ENCODE measurements at regions not wholly inside any gene's neighbourhood (a gene's known extent, or its start where the extent isn't known, plus 50 kb on each side); places are given as distances from the start of the nearest gene placed in this dataset.

GRCh38 chr18:65425366-65425765 lies 325.4 kb upstream of the CDH7 start:
- no peak for DNase-seq (ENCODE audit: low spot score in 2 of 2)
- H3K27ac ChIP-seq: no peak overlapping the region
- no peaks in the 10 kb centered on the region for H3K36me3 ChIP-seq
- H3K4me3 ChIP-seq: no peak overlapping the region
- no peaks in the 10 kb centered on the region for H3K9me3 ChIP-seq
- TF ChIP-seq POLR2A (IDR thresholded peaks at IDR 0.05) (no peak), CTCF (IDR thresholded peaks at IDR 0.05) (no peak), POLR2AphosphoS5 (IDR thresholded peaks at IDR 0.05) (no peak)
- intact Hi-C loops (cut with DNase I; ENCODE audit: low total_unique reads): no loop called here
- H3K4me1 ChIP-seq: no peaks in the 10 kb centered on the region
- no peaks in the 10 kb centered on the region for H3K27me3 ChIP-seq

GRCh38 chr18:65423776-65424175 lies 327.0 kb upstream of the CDH7 start:
- no peak for DNase-seq (ENCODE audit: low spot score in 2 of 2)
- Histone ChIP-seq H3K36me3 (no peaks in the 10 kb centered on the region), H3K4me3 (no peak overlapping the region), H3K4me1 (no peaks in the 10 kb centered on the region), H3K9me3 (no peaks in the 10 kb centered on the region), H3K27me3 (no peaks in the 10 kb centered on the region), H3K27ac (no peak overlapping the region)
- intact Hi-C loops (cut with DNase I; ENCODE audit: low total_unique reads): no loop called here
- no peak for TF ChIP-seq CTCF (IDR thresholded peaks at IDR 0.05)
- TF ChIP-seq POLR2A (IDR thresholded peaks at IDR 0.05): no peak
- TF ChIP-seq POLR2AphosphoS5 (IDR thresholded peaks at IDR 0.05): no peak

GRCh38 chr18:65422544-65423136 lies 328.2 kb upstream of the CDH7 start:
- no peak for DNase-seq (ENCODE audit: low spot score in 2 of 2)
- Histone ChIP-seq H3K4me1 (no peaks in the 10 kb centered on the region), H3K27me3 (no peaks in the 10 kb centered on the region), H3K4me3 (no peak overlapping the region), H3K27ac (no peak overlapping the region), H3K36me3 (no peaks in the 10 kb centered on the region), H3K9me3 (no peaks in the 10 kb centered on the region)
- intact Hi-C loops (cut with DNase I; ENCODE audit: low total_unique reads): no loop called here
- no peak for TF ChIP-seq POLR2A (IDR thresholded peaks at IDR 0.05)
- no peak for TF ChIP-seq POLR2AphosphoS5 (IDR thresholded peaks at IDR 0.05)
- TF ChIP-seq CTCF (IDR thresholded peaks at IDR 0.05): no peak

- no peak overlapping the region for H3K27ac ChIP-seq
These were observed 335.7 kb upstream of the CDH7 start for GRCh38 chr18:65415098-65415497.

GRCh38 chr18:65414501-65414900 lies 336.3 kb upstream of the CDH7 start:
- Histone ChIP-seq H3K4me3 (no peak overlapping the region), H3K27me3 (no peaks in the 10 kb centered on the region), H3K27ac (no peak overlapping the region), H3K4me1 (no peaks in the 10 kb centered on the region), H3K36me3 (no peaks in the 10 kb centered on the region), H3K9me3 (no peaks in the 10 kb centered on the region)
- intact Hi-C loops (cut with DNase I; ENCODE audit: low total_unique reads): no loop called here
- no peak for TF ChIP-seq POLR2AphosphoS5 (IDR thresholded peaks at IDR 0.05)
- TF ChIP-seq POLR2A (IDR thresholded peaks at IDR 0.05): no peak
- DNase-seq (ENCODE audit: low spot score in 2 of 2): no peak

More at GRCh38 chr18:65415098-65415497, 335.7 kb upstream of the CDH7 start:
- Histone ChIP-seq H3K4me1 (no peaks in the 10 kb centered on the region), H3K4me3 (no peak overlapping the region), H3K9me3 (no peaks in the 10 kb centered on the region), H3K36me3 (no peaks in the 10 kb centered on the region), H3K27me3 (no peaks in the 10 kb centered on the region)
- intact Hi-C loops (cut with DNase I; ENCODE audit: low total_unique reads): no loop called here
- DNase-seq (ENCODE audit: low spot score in 2 of 2): no peak
- TF ChIP-seq POLR2AphosphoS5 (IDR thresholded peaks at IDR 0.05) (no peak), CTCF (IDR thresholded peaks at IDR 0.05) (no peak), POLR2A (IDR thresholded peaks at IDR 0.05) (no peak)

- Histone ChIP-seq H3K27me3 (no peaks in the 10 kb centered on the region), H3K4me1 (no peaks in the 10 kb centered on the region), H3K9me3 (no peaks in the 10 kb centered on the region), H3K36me3 (no peaks in the 10 kb centered on the region), H3K4me3 (no peak overlapping the region), H3K27ac (no peak overlapping the region)
- TF ChIP-seq CTCF (IDR thresholded peaks at IDR 0.05) (no peak), POLR2A (IDR thresholded peaks at IDR 0.05) (no peak), POLR2AphosphoS5 (IDR thresholded peaks at IDR 0.05) (no peak)
- intact Hi-C loops (cut with DNase I; ENCODE audit: low total_unique reads): no loop called here
- DNase-seq (ENCODE audit: low spot score in 2 of 2): no peak
These were observed 339.8 kb upstream of the CDH7 start for GRCh38 chr18:65411061-65411460.
